Mucosa of descending colon (tissue), 3 donors: ENCODE measurements at regions not wholly inside any gene's neighbourhood (a gene's known extent, or its start where the extent isn't known, plus 50 kb on each side); places are given as distances from the start of the nearest gene placed in this dataset.
"Not testable (repeated sequence)": the region's sequence is repeated elsewhere in the genome, so short reads cannot be mapped to it uniquely, and the experiment has no call there.

Source experiments
- ATAC-seq: fragments of 200-7000 bp; cut with Tn5 transposase; one replicate; pipeline ENCODE4 v1.9.1; 2020; ENCODE audit warnings: mild to moderate bottlenecking, moderate library complexity
- DNase-seq, 3 donors: peaks; one replicate each; pipeline ENCODE4 v3.0.0-alpha.2; 2020
- H3K36me3 ChIP-seq: fragments of 200-600 bp; one replicate; pipeline ENCODE4 v1.8.0; 2021; ENCODE audit warnings: low read depth, mild to moderate bottlenecking
- H3K4me1 ChIP-seq: fragments of 200-600 bp; one replicate; pipeline ENCODE4 v1.8.0; 2021; ENCODE audit warnings: low read depth, mild to moderate bottlenecking
- H3K4me3 ChIP-seq: fragments of 200-600 bp; one replicate; pipeline ENCODE4 v1.8.0; 2021; ENCODE audit warnings: mild to moderate bottlenecking
- H3K9me3 ChIP-seq: fragments of 200-600 bp; one replicate; pipeline ENCODE4 v1.8.0; 2021; ENCODE audit warnings: mild to moderate bottlenecking
- CTCF ChIP-seq: fragments of 200-600 bp; IDR thresholded peaks from one replicate; pipeline ENCODE4 v1.8.0; 2022; ENCODE audit warnings: antibody characterized with exemption, mild to moderate bottlenecking
- intact Hi-C, 2 donors: fragments of 100-400 bp; cut with DNase I in 1 of 2; cut with micrococcal nuclease in 1 of 2; formaldehyde crosslinking; loops; one replicate each; pipeline versions ENCODE4 v1.11.0 to v1.11.1; 2022; cut with DNase I, micrococcal nuclease
- donor health status: DM: no; HTN: no; CAD: no; lungs with moderate emphysema.
- donor health status: DM: no; HTN: no; CAD: no.
- donor health status: DM: no; HTN: yes; CAD: no.

- DNase-seq (no peak), ATAC-seq (peak; percentile 2)
- H3K4me3 ChIP-seq, result no peak overlapping the region
- H3K36me3 ChIP-seq, result no peaks in the 10 kb centered on the region
- H3K4me1 ChIP-seq, result peaks cover 21% of the 10 kb centered on the region
- intact Hi-C loops, result no loop called here
- TF ChIP-seq CTCF, result no peak
- no peaks in the 10 kb centered on the region for H3K9me3 ChIP-seq
Measured at GRCh38 chr6:106729841-106730240, 100.5 kb downstream of the QRSL1 start.

- Histone ChIP-seq H3K4me3 (no peak overlapping the region), H3K9me3 (no peaks in the 10 kb centered on the region), H3K4me1 (peaks cover 19% of the 10 kb centered on the region), H3K36me3 (no peaks in the 10 kb centered on the region)
- no peak for TF ChIP-seq CTCF
- intact Hi-C loops, result no loop called here
- DNase-seq, result no peak
- no peak for ATAC-seq
Measured at GRCh38 chr6:106728296-106728870, 99.0 kb downstream of the QRSL1 start.

- Histone ChIP-seq H3K36me3 (no peaks in the 10 kb centered on the region), H3K4me1 (peaks cover 13% of the 10 kb centered on the region), H3K4me3 (no peak overlapping the region), H3K9me3 (no peaks in the 10 kb centered on the region)
- TF ChIP-seq CTCF, result no peak
- DNase-seq (no peak), ATAC-seq (no peak)
- intact Hi-C loops, result no loop called here
Measured at GRCh38 chr6:106727480-106728149, 98.2 kb downstream of the QRSL1 start.

GRCh38 chr6:106724848-106725247, 95.5 kb downstream of the QRSL1 start:
- ATAC-seq, result no peak
- intact Hi-C loops, result no loop called here
- TF ChIP-seq CTCF, result no peak
- Histone ChIP-seq H3K4me3 (no peak overlapping the region), H3K36me3 (no peaks in the 10 kb centered on the region), H3K4me1 (peaks cover 4% of the 10 kb centered on the region), H3K9me3 (no peaks in the 10 kb centered on the region)
- no peak for DNase-seq

- intact Hi-C loops, result no loop called here
- ATAC-seq, result peak; percentile 32
- Histone ChIP-seq H3K9me3 (no peaks in the 10 kb centered on the region), H3K36me3 (no peaks in the 10 kb centered on the region), H3K4me1 (no peaks in the 10 kb centered on the region), H3K4me3 (no peak overlapping the region)
- no peak for DNase-seq
- TF ChIP-seq CTCF, result no peak
Measured at GRCh38 chr6:106724337-106724736, 95.0 kb downstream of the QRSL1 start.

- H3K4me1 ChIP-seq, ATAC-seq, H3K36me3 ChIP-seq: not testable (repeated sequence)
Measured at GRCh38 chr6:106723419-106723818, 94.0 kb downstream of the QRSL1 start.

GRCh38 chr6:106721189-106721588, 91.8 kb downstream of the QRSL1 start:
- intact Hi-C loops, H3K4me3 ChIP-seq, H3K36me3 ChIP-seq, DNase-seq, H3K9me3 ChIP-seq, H3K4me1 ChIP-seq: not testable (repeated sequence)
- peak; percentile 59 for ATAC-seq

More at GRCh38 chr6:106723419-106723818, 94.0 kb downstream of the QRSL1 start:
- intact Hi-C loops, H3K4me3 ChIP-seq, DNase-seq, H3K9me3 ChIP-seq: not testable (repeated sequence)
